GM13976 (cell line): ENCODE measurements at regions not wholly inside any gene's neighbourhood (a gene's known extent, or its start where the extent isn't known, plus 50 kb on each side); places are given as distances from the start of the nearest gene placed in this dataset.

Experiments
- DNase-seq: peaks from one replicate; pipeline ENCODE4 v3.0.0; 2012; ENCODE audit warnings: low spot score
- in situ Hi-C: fragments of 300-500 bp; cut with MboI; formaldehyde crosslinking; loops from one replicate; pipeline ENCODE4 v1.12.0; 2022; ENCODE audit warnings: low sequenced_read_pairs, mixed read lengths, inconsistent platforms; ENCODE audit not compliant: unreplicated experiment
- TF ChIP-seq, protein P1 (sequence below): IDR thresholded peaks from 2 replicates; pipeline ENCODE4 v1.5.1; 2012; ENCODE audit warnings: borderline replicate concordance, mild to moderate bottlenecking; ENCODE audit not compliant: insufficient read depth; ENCODE audit errors: extremely low read depth, missing control alignments, control extremely low read depth

DNA sequence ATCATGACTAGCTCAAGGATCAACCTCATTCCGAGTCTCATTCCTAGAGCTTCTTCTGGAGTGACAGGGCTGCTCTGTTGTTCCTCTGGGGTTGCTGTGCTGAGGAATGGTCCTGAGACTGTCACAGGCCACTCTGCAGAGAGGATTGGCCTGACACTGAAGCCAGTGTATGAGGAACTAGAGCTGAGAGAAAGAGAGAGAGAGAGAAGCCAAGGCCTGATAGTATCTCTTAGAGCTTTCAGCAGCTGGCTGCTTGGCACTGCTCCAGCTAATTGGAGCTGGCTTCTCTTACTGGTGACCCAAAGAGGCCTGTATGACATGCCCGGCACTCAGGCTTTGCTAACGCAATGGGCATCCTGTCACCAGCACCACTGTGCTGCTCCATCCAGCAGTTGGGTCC, 73.4 kb upstream of the FLT1 start:
- TF ChIP-seq, protein P1, sequence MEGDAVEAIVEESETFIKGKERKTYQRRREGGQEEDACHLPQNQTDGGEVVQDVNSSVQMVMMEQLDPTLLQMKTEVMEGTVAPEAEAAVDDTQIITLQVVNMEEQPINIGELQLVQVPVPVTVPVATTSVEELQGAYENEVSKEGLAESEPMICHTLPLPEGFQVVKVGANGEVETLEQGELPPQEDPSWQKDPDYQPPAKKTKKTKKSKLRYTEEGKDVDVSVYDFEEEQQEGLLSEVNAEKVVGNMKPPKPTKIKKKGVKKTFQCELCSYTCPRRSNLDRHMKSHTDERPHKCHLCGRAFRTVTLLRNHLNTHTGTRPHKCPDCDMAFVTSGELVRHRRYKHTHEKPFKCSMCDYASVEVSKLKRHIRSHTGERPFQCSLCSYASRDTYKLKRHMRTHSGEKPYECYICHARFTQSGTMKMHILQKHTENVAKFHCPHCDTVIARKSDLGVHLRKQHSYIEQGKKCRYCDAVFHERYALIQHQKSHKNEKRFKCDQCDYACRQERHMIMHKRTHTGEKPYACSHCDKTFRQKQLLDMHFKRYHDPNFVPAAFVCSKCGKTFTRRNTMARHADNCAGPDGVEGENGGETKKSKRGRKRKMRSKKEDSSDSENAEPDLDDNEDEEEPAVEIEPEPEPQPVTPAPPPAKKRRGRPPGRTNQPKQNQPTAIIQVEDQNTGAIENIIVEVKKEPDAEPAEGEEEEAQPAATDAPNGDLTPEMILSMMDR, result no peak
- no peak for DNase-seq
- in situ Hi-C loops, result no loop called here

DNA sequence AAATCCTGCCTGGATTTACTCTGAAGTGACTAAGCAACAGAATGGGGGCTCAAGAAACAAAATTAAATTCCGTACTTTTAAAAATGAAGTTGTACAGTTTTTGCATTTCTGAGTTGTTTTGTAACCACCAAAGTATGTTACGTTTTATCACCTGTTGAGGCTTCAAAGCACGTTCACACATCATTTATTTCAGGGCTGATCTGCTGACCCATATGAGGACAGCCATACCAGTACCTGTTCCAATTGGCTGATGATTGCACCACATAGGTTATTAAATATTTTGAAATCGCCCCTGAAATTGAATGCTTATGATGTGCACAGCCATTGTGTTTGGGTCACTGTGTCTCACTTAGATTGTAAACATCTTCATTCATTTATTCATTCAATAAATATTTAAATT, 72.0 kb upstream of the FLT1 start:
- TF ChIP-seq, protein P1, result no peak
- in situ Hi-C loops, result no loop called here
- DNase-seq, result no peak

DNA sequence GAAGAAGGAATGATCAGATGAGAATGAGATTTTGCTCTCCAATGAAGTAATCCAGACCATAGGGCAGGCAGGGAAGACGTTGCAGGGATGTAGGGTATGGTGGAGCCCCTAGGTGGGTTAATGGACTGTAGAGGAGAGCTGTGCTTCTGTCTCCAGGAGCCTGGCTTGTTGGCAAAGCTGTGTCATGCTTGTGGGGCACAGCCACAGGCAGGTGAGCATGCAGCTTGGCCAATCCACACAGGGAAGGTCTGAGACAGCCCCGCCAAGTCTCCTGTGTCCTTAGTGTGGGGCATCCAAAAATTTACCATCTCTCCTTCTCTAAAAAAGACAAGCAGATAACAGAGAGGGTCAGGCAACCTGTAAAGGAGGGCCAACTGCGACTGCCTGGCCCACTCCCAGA, 71.4 kb upstream of the FLT1 start:
- in situ Hi-C loops, result no loop called here
- TF ChIP-seq, protein P1, result no peak
- no peak for DNase-seq

DNA sequence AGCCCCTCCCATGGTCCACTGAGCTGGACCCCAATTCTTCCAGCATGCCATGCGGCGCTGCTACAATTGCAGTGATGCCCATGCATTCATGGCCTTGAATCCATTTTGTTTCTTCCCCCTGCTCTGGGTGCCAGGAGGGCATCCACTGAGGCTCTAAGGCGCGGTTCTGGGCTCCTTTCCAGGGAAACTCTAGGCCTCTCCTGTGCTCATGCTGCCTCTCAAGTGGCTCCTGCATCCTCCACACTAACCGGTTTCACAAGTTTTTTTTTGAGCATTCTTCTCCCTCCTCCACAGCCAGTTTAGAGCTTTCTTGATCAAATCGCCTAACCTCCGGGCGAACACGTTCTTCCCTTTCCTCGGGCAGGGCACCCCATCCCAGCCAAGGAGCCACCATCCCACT, 69.1 kb upstream of the FLT1 start:
- DNase-seq, result no peak
- TF ChIP-seq, protein P1, result no peak
- in situ Hi-C loops, result no loop called here

DNA sequence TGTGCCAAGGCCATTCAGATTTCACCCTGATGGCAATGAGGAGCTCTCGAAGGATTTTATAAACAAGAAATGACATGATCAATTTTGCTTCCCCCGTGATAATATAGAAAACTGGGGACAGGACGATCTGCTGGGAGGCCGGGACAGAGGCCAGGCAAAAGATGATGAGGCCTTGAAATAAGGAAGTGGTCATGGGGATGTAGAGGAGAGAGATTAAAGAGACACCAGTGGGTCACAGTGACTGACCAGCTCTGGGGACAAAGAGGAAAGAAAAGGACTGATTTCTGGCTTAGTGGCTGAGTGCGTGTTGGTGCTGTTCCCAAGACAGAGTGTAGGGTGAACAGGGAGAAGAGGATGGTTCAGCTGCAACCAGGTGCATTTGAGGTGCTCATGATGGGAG, 68.7 kb upstream of the FLT1 start:
- DNase-seq, result no peak
- in situ Hi-C loops, result no loop called here
- TF ChIP-seq, protein P1, result no peak

DNA sequence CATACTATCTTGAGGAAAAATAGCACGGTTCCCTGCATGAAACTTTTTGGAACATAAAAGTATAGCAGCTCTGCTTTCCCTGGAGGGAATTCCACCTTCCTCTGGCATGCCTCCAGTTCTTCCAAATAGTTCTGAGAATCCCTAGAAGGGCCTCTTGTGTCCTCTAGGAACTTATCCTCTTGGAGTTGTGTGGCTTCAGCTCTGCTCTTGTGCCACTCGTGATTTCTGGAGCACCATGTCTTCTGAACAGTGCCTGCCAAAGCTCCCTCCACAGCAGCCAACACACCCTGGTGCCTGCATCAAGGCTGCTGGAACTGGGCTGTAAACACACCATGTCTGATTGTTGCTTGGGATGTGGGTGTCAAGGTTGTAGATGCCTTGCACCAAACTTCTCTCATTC, 65.7 kb upstream of the FLT1 start:
- DNase-seq, result no peak
- in situ Hi-C loops, result no loop called here
- TF ChIP-seq, protein P1, result no peak

DNA sequence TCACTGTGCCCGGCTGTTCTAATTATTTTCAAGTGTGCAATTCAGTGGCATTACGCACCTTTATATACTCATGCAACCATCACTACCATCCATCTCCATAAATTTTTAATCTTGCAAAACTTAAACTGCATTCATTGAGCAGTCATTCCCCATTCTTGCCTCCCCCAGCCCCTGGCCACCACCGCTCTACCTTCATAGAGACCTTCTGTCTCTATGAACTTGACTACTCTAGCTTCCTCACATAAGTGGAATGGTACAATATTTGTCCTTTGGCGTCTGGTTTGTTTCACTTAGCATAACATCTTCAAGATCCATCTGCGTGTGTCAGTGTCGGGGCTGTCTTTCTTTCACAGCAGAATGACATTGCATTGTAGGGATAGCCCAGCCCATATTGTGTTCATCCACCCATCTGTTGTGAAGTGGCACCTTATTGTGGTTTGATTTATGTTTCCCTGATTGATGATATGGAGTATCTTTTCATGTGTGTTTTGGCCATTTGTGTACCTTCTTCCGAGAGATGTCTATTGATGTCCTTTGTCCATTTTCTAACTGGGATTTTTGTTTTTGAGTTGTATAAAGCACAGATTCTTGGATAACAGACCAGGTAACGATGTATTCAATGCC, 64.8 kb upstream of the FLT1 start:
- DNase-seq, result no peak
- TF ChIP-seq, protein P1, result no peak
- in situ Hi-C loops, result no loop called here
